Activated naive CD4-positive, alpha-beta T cell treated with anti-CD3 and anti-CD28 coated beads, Interleukin-2, amount 50 U/mL, for 24 hours (primary cell): ENCODE measurements at regions not wholly inside any gene's neighbourhood (a gene's known extent, or its start where the extent isn't known, plus 50 kb on each side); places are given as distances from the start of the nearest gene placed in this dataset.
"Not testable (repeated sequence)": the region's sequence is repeated elsewhere in the genome, so short reads cannot be mapped to it uniquely, and the experiment has no call there.

Experiments used
- H3K27ac Mint-ChIP-seq: one replicate; pipeline ENCODE4 v1.8.0; 2021; ENCODE audit warnings: mild to moderate bottlenecking, mixed read lengths
- H3K27me3 Mint-ChIP-seq: one replicate; pipeline ENCODE4 v1.8.0; 2021; ENCODE audit warnings: mixed read lengths
- H3K36me3 Mint-ChIP-seq: one replicate; pipeline ENCODE4 v1.8.0; 2021; ENCODE audit warnings: mixed read lengths
- H3K4me1 Mint-ChIP-seq: one replicate; pipeline ENCODE4 v1.8.0; 2021; ENCODE audit warnings: mixed read lengths
- H3K4me3 Mint-ChIP-seq: one replicate; pipeline ENCODE4 v1.8.0; 2021; ENCODE audit warnings: mild to moderate bottlenecking, mixed read lengths
- H3K9me3 Mint-ChIP-seq: one replicate; pipeline ENCODE4 v1.8.0; 2021; ENCODE audit warnings: mixed read lengths

GRCh38 chrX:10469-11458 lies 270.4 kb upstream of the PLCXD1 start:
- H3K27ac Mint-ChIP-seq, H3K4me1 Mint-ChIP-seq, H3K4me3 Mint-ChIP-seq, H3K9me3 Mint-ChIP-seq, H3K36me3 Mint-ChIP-seq, H3K27me3 Mint-ChIP-seq: not testable (repeated sequence)

- not testable (repeated sequence) for H3K9me3 Mint-ChIP-seq, H3K4me1 Mint-ChIP-seq, H3K4me3 Mint-ChIP-seq, H3K27me3 Mint-ChIP-seq, H3K27ac Mint-ChIP-seq, H3K36me3 Mint-ChIP-seq
Observed at GRCh38 chrX:13821-14443, 267.2 kb upstream of the PLCXD1 start.

- H3K36me3 Mint-ChIP-seq, H3K9me3 Mint-ChIP-seq, H3K4me3 Mint-ChIP-seq, H3K4me1 Mint-ChIP-seq, H3K27me3 Mint-ChIP-seq, H3K27ac Mint-ChIP-seq: not testable (repeated sequence)
Observed at GRCh38 chrX:14452-14851, 266.7 kb upstream of the PLCXD1 start.

- not testable (repeated sequence) for H3K36me3 Mint-ChIP-seq, H3K27ac Mint-ChIP-seq, H3K4me1 Mint-ChIP-seq, H3K27me3 Mint-ChIP-seq, H3K4me3 Mint-ChIP-seq, H3K9me3 Mint-ChIP-seq
Observed at GRCh38 chrX:18768-19454, 262.3 kb upstream of the PLCXD1 start.

- not testable (repeated sequence) for H3K27ac Mint-ChIP-seq, H3K4me1 Mint-ChIP-seq
Observed at GRCh38 chrX:19455-19827, 261.7 kb upstream of the PLCXD1 start.

GRCh38 chrX:19912-20571 lies 261.1 kb upstream of the PLCXD1 start:
- Mint-ChIP-seq H3K4me3 (peak overlapping the region; percentile 85), H3K27me3 (no peaks in the 10 kb centered on the region), H3K9me3 (no peaks in the 10 kb centered on the region), H3K4me1 (no peaks in the 10 kb centered on the region), H3K27ac (peak overlapping the region; percentile 56), H3K36me3 (no peaks in the 10 kb centered on the region)

More at GRCh38 chrX:19455-19827, 261.7 kb upstream of the PLCXD1 start:
- not testable (repeated sequence) for H3K36me3 Mint-ChIP-seq, H3K4me3 Mint-ChIP-seq, H3K9me3 Mint-ChIP-seq, H3K27me3 Mint-ChIP-seq

GRCh38 chrX:24139-24538 lies 257.0 kb upstream of the PLCXD1 start:
- not testable (repeated sequence) for H3K4me1 Mint-ChIP-seq, H3K4me3 Mint-ChIP-seq, H3K27ac Mint-ChIP-seq, H3K36me3 Mint-ChIP-seq, H3K9me3 Mint-ChIP-seq, H3K27me3 Mint-ChIP-seq
